ENCODE measurements at regions not wholly inside any gene's neighbourhood (a gene's known extent, or its start where the extent isn't known, plus 50 kb on each side); places are given as distances from the start of the nearest gene placed in this dataset.

GRCh38 chr17:54111576-54111975, 288.8 kb downstream of the KIF2B start:
- Histone ChIP-seq H3K4me2 (ENCODE audit: low read depth, low read length) (no peak overlapping the region), H3K9ac (ENCODE audit: insufficient read depth, low read depth, low read length) (no peak overlapping the region), H4K20me1 (ENCODE audit: insufficient read depth, low read length) (no peaks in the 10 kb centered on the region), H3K36me3 (replicated peaks in 1 of 2; ENCODE audit: control insufficient read depth in 1 of 2, insufficient read depth in 2 of 2, low read length in 2 of 2) (no peaks in the 10 kb centered on the region), H3K4me3 (replicated peaks in 1 of 3; ENCODE audit: insufficient read depth in 1 of 3, low read depth in 2 of 3, low read length in 3 of 3) (no peak overlapping the region), H3K4me1 (ENCODE audit: insufficient read depth, low read length) (no peaks in the 10 kb centered on the region), H3K9me3 (ENCODE audit: low read length) (peaks cover 95% of the 10 kb centered on the region), H3K79me2 (ENCODE audit: insufficient read depth, low read length) (no peaks in the 10 kb centered on the region), H3K27ac (ENCODE audit: extremely low read length, insufficient read depth, low read length) (no peak overlapping the region), H2AFZ (ENCODE audit: low read length) (no peak overlapping the region), H3K27me3 (ENCODE audit: control insufficient read depth in 1 of 2, insufficient read depth in 2 of 2, low read length in 2 of 2) (no peaks in the 10 kb centered on the region)
- intact Hi-C loops (cut with micrococcal nuclease; ENCODE audit: unreplicated experiment) (no loop called here), in situ Hi-C loops (cut with HindIII; ENCODE audit: extremely low pct_ligation_motif_present, low pct_unique_long_range_greater_than_20kb) (no loop called here)
- CTCF ChIA-PET (ENCODE audit: low intra/inter-chr PET ratio, low total read pairs) = no interaction called here
- FAIRE-seq = no peak
- 0% methylated on average over 1 of the region's 1 CpG for WGBS (ENCODE audit: low lambda C conversion rate)
- no peak for DNase-seq (ENCODE audit: low spot score)
- POLR2A ChIA-PET = no interaction called here
- BruUV-seq (replicated peaks) = no TSS peak
- no peak for ATAC-seq
- no peak for TF ChIP-seq MYNN (CRISPR knock-in tag; IDR thresholded peaks at IDR 0.05; ENCODE audit: low read depth)
- TF ChIP-seq SOX6 (IDR thresholded peaks at IDR 0.05) = no peak
- no peak for TF ChIP-seq SOX6 (CRISPR knock-in tag; IDR thresholded peaks at IDR 0.05)
- TF ChIP-seq ZNF225 (CRISPR knock-in tag; IDR thresholded peaks at IDR 0.05) = no peak
- TF ChIP-seq MTF2 (CRISPR knock-in tag; IDR thresholded peaks at IDR 0.05; ENCODE audit: borderline replicate concordance) = no peak
- TF ChIP-seq TEAD2 (CRISPR knock-in tag; IDR thresholded peaks at IDR 0.05) = no peak
- TF ChIP-seq FOSL1 (CRISPR knock-in tag; IDR thresholded peaks at IDR 0.05; ENCODE audit: borderline replicate concordance) = no peak
- TF ChIP-seq THAP7 (CRISPR knock-in tag; IDR thresholded peaks at IDR 0.05) = no peak
- no peak for TF ChIP-seq ZNF746 (CRISPR knock-in tag; IDR thresholded peaks at IDR 0.05)
- no peak for TF ChIP-seq ZNF274 (CRISPR knock-in tag; IDR thresholded peaks at IDR 0.05)
- no peak for TF ChIP-seq ZNF788 (CRISPR knock-in tag; IDR thresholded peaks at IDR 0.05; ENCODE audit: borderline replicate concordance)
- TF ChIP-seq TAF15 (IDR thresholded peaks at IDR 0.05; ENCODE audit: low read depth, low read length, poor library complexity, severe bottlenecking) = no peak
